Right cardiac atrium (tissue), 5 donors: ENCODE measurements at regions not wholly inside any gene's neighbourhood (a gene's known extent, or its start where the extent isn't known, plus 50 kb on each side); places are given as distances from the start of the nearest gene placed in this dataset.

Experiments used
- ATAC-seq, 2 donors: fragments of 200-7000 bp; cut with Tn5 transposase; one replicate each; pipeline versions ENCODE4 v1.8.0 to v1.9.1; 2020; ENCODE audit warnings: moderate library complexity in 2 of 2, mild to moderate bottlenecking in 1 of 2
- DNase-seq, 3 donors: peaks; one replicate each; pipeline ENCODE4 v3.0.0-alpha.2; 2020
- H3K27ac ChIP-seq: one replicate; pipeline ENCODE4 v1.5.1; 2013; ENCODE audit warnings: mild to moderate bottlenecking, low read length, control low read depth, moderate library complexity
- H3K27me3 ChIP-seq: one replicate; pipeline ENCODE4 v1.6.1; 2013; ENCODE audit not compliant: control insufficient read depth, insufficient read depth
- H3K4me1 ChIP-seq: one replicate; pipeline ENCODE4 v1.6.1; 2013; ENCODE audit warnings: low read length; ENCODE audit not compliant: control insufficient read depth, insufficient read depth
- H3K4me3 ChIP-seq: one replicate; pipeline ENCODE4 v1.5.1; 2013; ENCODE audit warnings: low read length, control low read depth
- H3K9me3 ChIP-seq: one replicate; pipeline ENCODE4 v1.6.1; 2013; ENCODE audit warnings: low read length; ENCODE audit not compliant: control insufficient read depth
- WGBS: extraction: QIAGEN DNeasy Blood & Tissue Kit; methylation state at CpG from one replicate; pipeline ENCODE4 v1.1.7; 2013; 5-methylcytosine and 5-hydroxymethylcytosine counted together
- intact Hi-C, 4 donors: fragments of 100-400 bp; cut with DNase I; formaldehyde crosslinking; loops; one replicate each; pipeline versions ENCODE4 v1.11.0 to v1.14.0; 2022 to 2023
- donor health status: healthy with polysubstance abuse.
- donor health status: DM: no; HTN: yes; CAD: no.
- donor health status: DM: no; HTN: no; CAD: no.
- donor health status: DM: no; HTN: yes; CAD: no; lungs with severe emphysema.
- donor health status: DM: yes; HTN: yes; CAD: no.

GRCh38 chr4:34922325-34922724, 1322.0 kb downstream of the ARAP2 start:
- no peak overlapping the region for H3K27ac ChIP-seq
- 85% methylated on average over 2 of the region's 2 CpGs for WGBS
- DNase-seq (no peak), ATAC-seq (no peak)
- H3K9me3 ChIP-seq = no peaks in the 10 kb centered on the region
- no peak overlapping the region for H3K4me3 ChIP-seq
- H3K27me3 ChIP-seq = no peaks in the 10 kb centered on the region
- intact Hi-C loops = no loop called here
- H3K4me1 ChIP-seq = no peaks in the 10 kb centered on the region

GRCh38 chr4:34932591-34932990, 1311.7 kb downstream of the ARAP2 start:
- H3K4me3 ChIP-seq = no peak overlapping the region
- intact Hi-C loops = no loop called here
- 73% methylated on average over 5 of the region's 5 CpGs for WGBS
- no peak for ATAC-seq
- no peak overlapping the region for H3K27ac ChIP-seq
- H3K4me1 ChIP-seq = no peaks in the 10 kb centered on the region
- H3K9me3 ChIP-seq = no peaks in the 10 kb centered on the region
- no peaks in the 10 kb centered on the region for H3K27me3 ChIP-seq
- no peak for DNase-seq

DNA sequence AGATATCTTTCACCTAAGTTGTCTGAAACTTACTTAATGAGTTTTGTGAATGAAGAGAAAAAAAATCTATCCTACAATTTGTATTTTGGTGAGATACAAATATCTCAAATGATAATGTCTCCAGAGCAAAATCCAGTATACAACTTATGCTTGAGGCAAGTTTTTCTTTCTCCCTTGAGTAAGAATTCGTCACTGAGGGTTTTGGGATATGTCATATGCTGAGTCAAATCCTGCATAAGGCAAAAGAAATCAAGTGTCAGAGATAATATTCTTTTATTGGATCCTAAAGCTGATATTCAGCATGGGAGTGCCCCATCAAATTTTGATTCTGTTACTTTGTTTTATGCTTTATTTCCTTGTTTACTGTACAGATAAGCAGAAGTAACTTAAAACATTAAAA, 1308.6 kb downstream of the ARAP2 start:
- ATAC-seq = no peak
- WGBS = 29% methylated on average over 1 of the region's 1 CpG

DNA sequence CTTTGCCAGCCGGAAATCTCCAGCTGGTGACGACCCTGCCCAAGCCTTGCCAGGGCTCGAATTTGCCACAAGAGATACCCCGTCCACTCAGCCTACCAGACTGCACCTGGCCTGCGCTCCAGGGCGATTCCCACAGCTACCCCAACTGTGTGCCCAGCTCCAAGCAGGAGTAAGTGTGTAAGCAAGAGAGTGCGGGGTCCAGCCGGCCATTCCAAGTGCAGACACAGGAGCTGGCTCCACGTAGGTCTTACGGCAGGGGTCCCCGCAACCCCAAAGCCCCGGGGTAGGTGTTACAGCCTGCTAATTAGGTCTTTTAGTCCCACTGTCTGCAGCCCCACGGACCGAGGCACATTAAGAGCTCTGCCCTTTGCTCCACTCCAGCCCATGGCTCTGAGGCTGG, 1305.2 kb downstream of the ARAP2 start:
- Histone ChIP-seq H3K27me3 (no peaks in the 10 kb centered on the region), H3K9me3 (no peaks in the 10 kb centered on the region), H3K4me1 (no peaks in the 10 kb centered on the region), H3K27ac (no peak overlapping the region), H3K4me3 (no peak overlapping the region)
- intact Hi-C loops = no loop called here
- peak in 1 of 3 donors; percentile 26 for DNase-seq
- no peak for ATAC-seq
- WGBS = 83% methylated on average over 14 of the region's 14 CpGs

More for the DNA sequence above, 1308.6 kb downstream of the ARAP2 start:
- H3K27me3 ChIP-seq = no peaks in the 10 kb centered on the region
- no peaks in the 10 kb centered on the region for H3K9me3 ChIP-seq
- intact Hi-C loops = no loop called here
- no peak for DNase-seq
- no peak overlapping the region for H3K27ac ChIP-seq
- H3K4me1 ChIP-seq = no peaks in the 10 kb centered on the region
- no peak overlapping the region for H3K4me3 ChIP-seq

DNA sequence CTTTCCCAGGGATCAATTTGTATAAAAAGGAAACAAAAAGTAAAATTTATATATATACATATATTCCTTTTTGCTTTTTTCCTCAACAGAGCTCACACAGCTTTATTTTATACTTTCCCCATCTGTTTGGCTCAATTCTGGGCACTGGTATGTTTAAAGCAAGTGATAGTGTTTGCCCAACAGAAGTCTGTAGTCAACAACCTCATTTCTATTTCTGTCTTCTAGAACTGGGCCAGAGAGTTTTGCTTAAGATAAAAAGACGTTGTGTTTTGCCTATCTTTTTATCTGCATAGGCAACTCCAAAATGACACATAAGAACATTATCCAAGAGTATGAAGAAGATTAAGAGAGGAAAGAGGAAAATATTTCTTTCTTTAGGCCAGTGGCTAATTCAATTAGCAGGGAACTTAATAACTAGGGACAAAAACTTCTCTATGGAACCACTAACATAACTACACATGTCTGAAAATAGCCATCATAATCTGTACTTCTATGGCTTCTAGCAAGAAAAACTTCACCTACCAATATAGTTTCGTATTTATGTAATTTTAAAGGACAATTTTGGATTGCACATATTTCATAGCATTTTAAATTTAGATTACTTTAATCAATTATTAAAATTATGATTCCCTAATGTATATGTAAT, 1300.5 kb downstream of the ARAP2 start:
- Histone ChIP-seq H3K4me1 (no peaks in the 10 kb centered on the region), H3K4me3 (no peak overlapping the region), H3K9me3 (no peaks in the 10 kb centered on the region), H3K27me3 (no peaks in the 10 kb centered on the region), H3K27ac (no peak overlapping the region)
- intact Hi-C loops = no loop called here
- 46% methylated on average over 2 of the region's 2 CpGs for WGBS
- ATAC-seq (no peak), DNase-seq (no peak)

DNA sequence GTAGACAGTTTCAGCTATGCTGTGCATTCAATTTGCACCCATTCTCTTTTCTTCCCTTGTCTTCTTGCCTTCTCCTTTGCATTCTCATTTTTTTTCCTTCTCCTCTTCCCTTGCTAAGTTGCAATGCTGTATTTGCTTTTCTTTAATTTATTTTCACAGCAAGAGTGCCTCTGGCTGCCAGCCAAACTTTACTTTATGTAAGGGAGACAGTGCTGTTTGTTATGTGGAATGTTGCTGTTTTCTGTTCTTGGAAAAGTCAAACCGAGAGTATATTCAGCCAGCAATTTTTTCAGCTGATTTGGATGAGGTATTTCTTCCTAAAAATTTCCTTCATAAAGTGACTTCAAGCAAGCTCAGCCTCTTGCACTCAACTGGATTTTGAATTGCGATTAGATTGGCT, 1293.4 kb downstream of the ARAP2 start:
- no peaks in the 10 kb centered on the region for H3K27me3 ChIP-seq
- no peak overlapping the region for H3K27ac ChIP-seq
- no peak for ATAC-seq
- no peaks in the 10 kb centered on the region for H3K9me3 ChIP-seq
- H3K4me1 ChIP-seq = no peaks in the 10 kb centered on the region
- no peak for DNase-seq
- no peak overlapping the region for H3K4me3 ChIP-seq
- intact Hi-C loops = no loop called here
- WGBS = 51% methylated on average over 2 of the region's 2 CpGs

- Histone ChIP-seq H3K4me1 (no peaks in the 10 kb centered on the region), H3K27ac (no peak overlapping the region), H3K4me3 (no peak overlapping the region), H3K27me3 (no peaks in the 10 kb centered on the region), H3K9me3 (no peaks in the 10 kb centered on the region)
- no peak for DNase-seq
- 74% methylated on average over 9 of the region's 9 CpGs for WGBS
- no peak for ATAC-seq
- intact Hi-C loops = no loop called here
Observed at GRCh38 chr4:34953145-34953799, 1291.0 kb downstream of the ARAP2 start.

GRCh38 chr4:34964613-34965012, 1279.7 kb downstream of the ARAP2 start:
- intact Hi-C loops = no loop called here
- ATAC-seq = no peak
- WGBS = 17% methylated on average over 2 of the region's 2 CpGs
- no peak for DNase-seq
- Histone ChIP-seq H3K4me1 (no peaks in the 10 kb centered on the region), H3K27me3 (no peaks in the 10 kb centered on the region), H3K4me3 (no peak overlapping the region), H3K9me3 (no peaks in the 10 kb centered on the region), H3K27ac (no peak overlapping the region)

GRCh38 chr4:34972189-34972588, 1272.1 kb downstream of the ARAP2 start:
- DNase-seq (no peak), ATAC-seq (no peak)
- Histone ChIP-seq H3K9me3 (no peaks in the 10 kb centered on the region), H3K4me1 (no peaks in the 10 kb centered on the region), H3K4me3 (no peak overlapping the region), H3K27ac (no peak overlapping the region), H3K27me3 (no peaks in the 10 kb centered on the region)
- 87% methylated on average over 3 of the region's 3 CpGs for WGBS
- intact Hi-C loops = no loop called here

DNA sequence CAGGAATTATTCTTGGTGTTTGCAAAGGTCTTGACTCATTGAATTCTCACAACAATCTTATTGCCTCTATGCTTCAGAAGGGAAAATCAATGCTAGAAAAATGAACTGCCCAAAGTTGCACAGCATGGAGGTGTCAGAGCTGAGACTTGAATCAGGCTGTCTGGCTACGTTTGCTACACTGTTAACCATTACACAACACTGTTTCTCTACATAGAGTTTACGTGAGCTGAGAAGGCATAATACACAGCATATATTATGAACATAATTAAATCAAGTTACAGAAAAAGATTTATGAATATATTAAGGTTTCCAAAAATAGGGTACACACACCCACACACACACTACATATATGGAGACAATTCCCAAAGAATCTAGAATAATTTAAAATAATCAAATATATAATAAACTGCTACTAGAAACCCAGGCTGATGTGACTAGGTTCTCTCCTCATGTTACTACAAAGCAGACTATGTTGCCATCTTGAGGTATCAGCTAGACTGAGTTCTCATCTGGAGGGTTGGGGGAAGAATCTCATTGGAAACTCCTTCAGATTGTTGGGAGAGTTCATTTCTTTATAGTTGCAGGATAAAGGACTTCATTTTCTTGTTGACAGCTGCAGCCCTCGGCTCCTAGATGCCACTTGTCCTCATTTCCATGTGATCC, 1270.5 kb downstream of the ARAP2 start:
- DNase-seq = no peak
- no peaks in the 10 kb centered on the region for H3K27me3 ChIP-seq
- no peaks in the 10 kb centered on the region for H3K9me3 ChIP-seq
- no peak overlapping the region for H3K27ac ChIP-seq
- no peaks in the 10 kb centered on the region for H3K4me1 ChIP-seq
- intact Hi-C loops = no loop called here
- H3K4me3 ChIP-seq = no peak overlapping the region
- 62% methylated on average over 3 of the region's 3 CpGs for WGBS
- no peak for ATAC-seq

DNA sequence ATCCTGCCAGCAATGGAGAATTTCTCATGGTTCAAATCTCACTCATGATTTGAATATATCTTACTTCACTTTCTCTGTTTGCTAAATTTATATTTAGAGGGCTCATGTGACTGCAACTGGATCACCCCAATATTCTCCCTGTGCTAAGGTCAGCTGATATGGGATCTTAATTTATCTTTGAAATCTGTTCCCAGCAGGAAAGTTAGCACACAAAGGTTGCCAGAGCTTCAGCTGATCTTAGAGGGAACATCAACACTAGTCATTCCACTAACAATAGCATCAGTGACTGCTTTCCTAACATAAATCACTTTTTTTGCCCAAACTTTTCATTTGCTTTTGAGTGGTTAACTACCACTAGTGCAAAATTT, 1270.0 kb downstream of the ARAP2 start:
- H3K9me3 ChIP-seq = no peaks in the 10 kb centered on the region
- H3K4me3 ChIP-seq = no peak overlapping the region
- DNase-seq (no peak), ATAC-seq (no peak)
- H3K27me3 ChIP-seq = no peaks in the 10 kb centered on the region
- no peaks in the 10 kb centered on the region for H3K4me1 ChIP-seq
- intact Hi-C loops = no loop called here
- H3K27ac ChIP-seq = no peak overlapping the region
